Body of pancreas (tissue), 4 donors: ENCODE measurements at regions not wholly inside any gene's neighbourhood (a gene's known extent, or its start where the extent isn't known, plus 50 kb on each side); places are given as distances from the start of the nearest gene placed in this dataset.

ENCODE experiments used
- POLR2A ChIP-seq, 3 donors: fragments of 450-650 bp; IDR thresholded peaks; one replicate each; pipeline ENCODE4 v1.6.1; 2016; ENCODE audit warnings: antibody characterized with exemption in 3 of 3, mild to moderate bottlenecking in 2 of 3
- TF ChIP-seq, protein P1 (sequence below), 7 experiments: fragments of 450-650 bp in 4 of 7; fragments of 200-600 bp in 3 of 7; sonication (generic) in 3 of 7; IDR thresholded peaks; one replicate each; pipeline ENCODE4 v1.5.1; 2016 to 2019; ENCODE audit warnings: antibody characterized with exemption in 7 of 7

DNA sequence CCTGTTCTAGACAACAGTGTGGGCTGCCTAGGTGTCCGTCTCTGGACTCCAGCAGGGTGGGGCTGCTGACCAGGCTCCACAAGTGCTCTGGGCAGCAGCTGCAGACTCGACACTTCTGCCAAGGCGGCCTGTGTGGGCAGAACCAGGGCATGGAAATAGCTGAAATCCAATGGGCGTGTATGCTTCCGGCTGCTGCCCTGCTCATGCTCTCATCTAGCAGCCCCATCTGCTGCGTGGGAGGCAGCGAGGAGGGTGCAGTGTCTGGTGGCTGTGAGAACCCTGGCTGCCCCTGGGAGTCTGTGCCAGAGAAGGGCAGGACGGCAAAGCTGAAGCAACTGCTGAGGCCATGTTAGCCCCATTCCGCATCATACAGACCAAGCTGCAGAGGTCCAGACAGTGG is 174.9 kb downstream of the SOX11 start:
- TF ChIP-seq, protein P1, sequence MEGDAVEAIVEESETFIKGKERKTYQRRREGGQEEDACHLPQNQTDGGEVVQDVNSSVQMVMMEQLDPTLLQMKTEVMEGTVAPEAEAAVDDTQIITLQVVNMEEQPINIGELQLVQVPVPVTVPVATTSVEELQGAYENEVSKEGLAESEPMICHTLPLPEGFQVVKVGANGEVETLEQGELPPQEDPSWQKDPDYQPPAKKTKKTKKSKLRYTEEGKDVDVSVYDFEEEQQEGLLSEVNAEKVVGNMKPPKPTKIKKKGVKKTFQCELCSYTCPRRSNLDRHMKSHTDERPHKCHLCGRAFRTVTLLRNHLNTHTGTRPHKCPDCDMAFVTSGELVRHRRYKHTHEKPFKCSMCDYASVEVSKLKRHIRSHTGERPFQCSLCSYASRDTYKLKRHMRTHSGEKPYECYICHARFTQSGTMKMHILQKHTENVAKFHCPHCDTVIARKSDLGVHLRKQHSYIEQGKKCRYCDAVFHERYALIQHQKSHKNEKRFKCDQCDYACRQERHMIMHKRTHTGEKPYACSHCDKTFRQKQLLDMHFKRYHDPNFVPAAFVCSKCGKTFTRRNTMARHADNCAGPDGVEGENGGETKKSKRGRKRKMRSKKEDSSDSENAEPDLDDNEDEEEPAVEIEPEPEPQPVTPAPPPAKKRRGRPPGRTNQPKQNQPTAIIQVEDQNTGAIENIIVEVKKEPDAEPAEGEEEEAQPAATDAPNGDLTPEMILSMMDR (IDR thresholded peaks at IDR 0.05): no peak
- TF ChIP-seq POLR2A (IDR thresholded peaks at IDR 0.05): no peak
